ENCODE measurements at regions not wholly inside any gene's neighbourhood (a gene's known extent, or its start where the extent isn't known, plus 50 kb on each side); places are given as distances from the start of the nearest gene placed in this dataset.

DNA sequence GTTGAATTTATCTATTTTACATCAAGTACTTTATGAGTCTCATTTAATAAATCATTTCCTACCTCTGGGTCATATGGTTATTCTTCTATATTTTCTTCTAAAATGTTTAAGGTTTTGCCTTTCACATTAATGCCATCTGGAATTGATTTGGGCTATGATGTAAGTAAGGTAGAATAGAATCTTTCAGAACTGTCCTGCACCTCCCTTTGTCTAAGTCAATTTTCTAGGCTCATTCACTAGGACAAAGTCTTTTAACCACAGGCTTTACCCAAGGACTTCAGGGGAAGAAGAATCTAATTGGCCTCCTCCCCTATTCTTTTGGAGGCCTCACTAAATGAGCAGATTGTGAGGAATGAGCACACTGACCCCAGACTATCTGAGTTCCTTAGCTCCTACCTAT is 146.0 kb downstream of the BBOX1 start:
- TF ChIP-seq, protein P1, sequence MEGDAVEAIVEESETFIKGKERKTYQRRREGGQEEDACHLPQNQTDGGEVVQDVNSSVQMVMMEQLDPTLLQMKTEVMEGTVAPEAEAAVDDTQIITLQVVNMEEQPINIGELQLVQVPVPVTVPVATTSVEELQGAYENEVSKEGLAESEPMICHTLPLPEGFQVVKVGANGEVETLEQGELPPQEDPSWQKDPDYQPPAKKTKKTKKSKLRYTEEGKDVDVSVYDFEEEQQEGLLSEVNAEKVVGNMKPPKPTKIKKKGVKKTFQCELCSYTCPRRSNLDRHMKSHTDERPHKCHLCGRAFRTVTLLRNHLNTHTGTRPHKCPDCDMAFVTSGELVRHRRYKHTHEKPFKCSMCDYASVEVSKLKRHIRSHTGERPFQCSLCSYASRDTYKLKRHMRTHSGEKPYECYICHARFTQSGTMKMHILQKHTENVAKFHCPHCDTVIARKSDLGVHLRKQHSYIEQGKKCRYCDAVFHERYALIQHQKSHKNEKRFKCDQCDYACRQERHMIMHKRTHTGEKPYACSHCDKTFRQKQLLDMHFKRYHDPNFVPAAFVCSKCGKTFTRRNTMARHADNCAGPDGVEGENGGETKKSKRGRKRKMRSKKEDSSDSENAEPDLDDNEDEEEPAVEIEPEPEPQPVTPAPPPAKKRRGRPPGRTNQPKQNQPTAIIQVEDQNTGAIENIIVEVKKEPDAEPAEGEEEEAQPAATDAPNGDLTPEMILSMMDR (IDR thresholded peaks at IDR 0.05; ENCODE audit: low read depth, low read length, missing control alignments): no peak
- no peak overlapping the region for H3K4me3 ChIP-seq (ENCODE audit: low read depth, low read length)

GRCh38 chr11:27184458-27185312 is 144.1 kb downstream of the BBOX1 start:
- TF ChIP-seq, protein P1 (IDR thresholded peaks at IDR 0.05; ENCODE audit: low read depth, low read length, missing control alignments): no peak
- no peak for DNase-seq (ENCODE audit: low read depth)
- H3K4me3 ChIP-seq (ENCODE audit: low read depth, low read length): no peak overlapping the region

More for the DNA sequence above, 146.0 kb downstream of the BBOX1 start:
- DNase-seq (ENCODE audit: low read depth): no peak

- DNase-seq (ENCODE audit: low read depth): peak; percentile 29
- H3K4me3 ChIP-seq (ENCODE audit: low read depth, low read length): no peak overlapping the region
- TF ChIP-seq, protein P1 (IDR thresholded peaks at IDR 0.05; ENCODE audit: low read depth, low read length, missing control alignments): peak; percentile 64
Measured at GRCh38 chr11:27183672-27184457, 143.2 kb downstream of the BBOX1 start.

GRCh38 chr11:27179334-27179733 is 138.7 kb downstream of the BBOX1 start:
- DNase-seq (ENCODE audit: low read depth): no peak
- H3K4me3 ChIP-seq (ENCODE audit: low read depth, low read length): no peak overlapping the region

GRCh38 chr11:27178859-27179258 is 138.2 kb downstream of the BBOX1 start:
- no peak for DNase-seq (ENCODE audit: low read depth)
- no peak overlapping the region for H3K4me3 ChIP-seq (ENCODE audit: low read depth, low read length)
- TF ChIP-seq, protein P1 (IDR thresholded peaks at IDR 0.05; ENCODE audit: low read depth, low read length, missing control alignments): no peak

More at GRCh38 chr11:27179334-27179733, 138.7 kb downstream of the BBOX1 start:
- TF ChIP-seq, protein P1 (IDR thresholded peaks at IDR 0.05; ENCODE audit: low read depth, low read length, missing control alignments): no peak

Data from GM12864 (cell line).